GM21360 (cell line): ENCODE measurements at regions not wholly inside any gene's neighbourhood (a gene's known extent, or its start where the extent isn't known, plus 50 kb on each side); places are given as distances from the start of the nearest gene placed in this dataset.

Source experiments
- ATAC-seq: cut with Tn5 transposase; IDR thresholded peaks from one replicate; pipeline ENCODE4 v1.9.1; 2021; ENCODE audit warnings: mild to moderate bottlenecking, moderate library complexity; ENCODE audit not compliant: unreplicated experiment

DNA sequence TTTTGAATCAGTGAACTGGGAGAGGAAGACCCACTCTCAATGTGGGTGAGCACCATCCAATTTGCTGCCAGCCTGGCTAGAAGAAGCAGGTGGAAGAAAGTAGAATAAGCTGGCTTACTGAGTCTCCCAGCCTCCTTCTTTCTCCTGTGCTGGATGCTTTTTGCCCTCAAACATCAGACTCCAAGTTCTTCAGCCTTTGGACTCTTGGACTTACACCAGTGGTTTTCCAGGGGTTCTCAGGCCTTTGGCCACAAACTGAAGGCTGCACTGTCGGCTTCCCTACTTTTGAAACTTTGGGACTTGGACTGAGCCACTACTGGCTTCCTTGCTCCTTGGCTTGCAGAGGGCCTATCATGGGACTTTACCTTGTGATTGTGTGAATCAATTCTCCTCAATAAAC, 804.2 kb upstream of the SLITRK1 start:
- ATAC-seq: no peak

DNA sequence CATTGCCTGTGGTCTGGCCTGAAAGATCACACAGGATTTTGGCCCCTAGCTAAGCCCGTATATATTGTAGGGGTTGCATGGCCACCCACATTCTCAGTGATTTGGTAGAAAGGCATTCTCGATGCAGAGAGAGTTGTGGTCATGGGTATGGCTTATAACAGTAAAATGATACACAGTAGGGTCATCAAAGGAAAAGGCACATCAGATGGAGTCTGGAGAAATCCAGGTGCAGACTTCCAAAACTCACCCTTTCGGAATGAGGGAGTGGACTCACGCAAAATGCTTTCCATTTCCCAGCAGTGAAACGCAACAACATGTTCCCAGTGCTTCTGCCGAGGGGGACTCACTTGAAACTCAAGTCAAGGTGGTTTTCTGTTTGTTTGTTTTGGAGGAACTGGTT, 802.5 kb upstream of the SLITRK1 start:
- ATAC-seq: no peak

DNA sequence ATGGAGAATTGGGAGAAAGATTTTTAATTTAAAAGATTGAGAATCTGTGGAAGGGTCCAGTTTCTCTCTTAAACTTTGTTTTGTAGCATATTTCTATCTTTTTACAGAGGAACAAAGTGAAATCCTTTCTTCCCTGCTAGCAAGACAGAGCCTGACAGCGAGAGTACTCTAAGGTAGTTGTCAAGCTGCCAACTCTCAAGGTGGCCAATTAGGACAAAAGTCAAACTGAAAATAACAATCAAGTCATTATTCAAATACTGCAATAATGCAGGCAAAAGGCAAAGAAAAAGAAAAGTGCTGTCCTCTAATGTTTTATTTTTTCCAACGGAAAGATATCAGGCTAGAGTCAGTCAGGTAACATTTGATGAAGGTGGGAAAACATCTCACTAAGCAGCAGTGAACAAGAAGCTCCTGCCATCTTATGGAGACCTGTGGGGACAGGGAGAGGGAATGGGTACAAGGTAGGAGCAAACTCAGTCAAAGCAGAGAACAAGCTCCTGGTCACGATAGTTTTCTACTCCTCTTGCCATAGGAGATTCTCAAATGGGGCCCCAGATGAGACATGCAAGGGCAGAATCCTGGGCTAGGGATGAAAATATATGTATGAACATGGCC, 801.9 kb upstream of the SLITRK1 start:
- ATAC-seq: no peak

DNA sequence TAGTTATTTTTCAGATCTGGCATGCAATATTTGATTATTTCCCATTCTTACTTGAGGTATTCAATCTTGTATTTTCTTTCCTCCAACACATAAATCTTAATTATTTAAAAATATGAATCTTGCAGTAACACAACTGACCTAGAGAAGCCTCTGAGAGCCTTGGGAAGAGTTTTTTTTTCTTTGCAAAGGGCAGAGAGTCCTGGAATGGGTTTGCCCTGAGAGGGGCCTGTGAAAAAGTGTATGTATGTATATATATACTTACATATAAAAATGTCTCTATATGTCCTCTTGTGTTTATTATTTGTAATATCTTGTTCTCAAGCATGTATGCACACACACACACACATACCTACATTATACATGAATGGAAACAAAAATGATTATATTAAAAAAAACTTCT, 801.2 kb upstream of the SLITRK1 start:
- no peak for ATAC-seq

DNA sequence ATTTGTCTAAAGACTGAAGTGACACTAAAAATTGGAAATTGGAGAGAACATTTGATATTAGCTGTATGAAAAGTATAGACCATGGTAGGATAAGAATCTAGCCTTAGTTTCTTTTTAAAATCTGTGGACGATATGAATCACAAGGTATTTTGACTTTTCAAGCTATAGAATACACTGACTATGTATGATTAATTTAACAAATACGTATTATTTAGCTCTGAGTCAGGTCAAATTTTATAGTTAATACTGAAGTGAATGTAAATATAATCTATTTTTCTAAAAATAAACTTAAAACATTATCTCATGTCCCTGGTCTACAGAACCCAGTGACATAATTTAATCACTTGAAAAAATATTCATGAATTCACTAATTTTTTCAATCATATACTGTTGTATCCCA, 795.6 kb upstream of the SLITRK1 start:
- ATAC-seq: no peak

DNA sequence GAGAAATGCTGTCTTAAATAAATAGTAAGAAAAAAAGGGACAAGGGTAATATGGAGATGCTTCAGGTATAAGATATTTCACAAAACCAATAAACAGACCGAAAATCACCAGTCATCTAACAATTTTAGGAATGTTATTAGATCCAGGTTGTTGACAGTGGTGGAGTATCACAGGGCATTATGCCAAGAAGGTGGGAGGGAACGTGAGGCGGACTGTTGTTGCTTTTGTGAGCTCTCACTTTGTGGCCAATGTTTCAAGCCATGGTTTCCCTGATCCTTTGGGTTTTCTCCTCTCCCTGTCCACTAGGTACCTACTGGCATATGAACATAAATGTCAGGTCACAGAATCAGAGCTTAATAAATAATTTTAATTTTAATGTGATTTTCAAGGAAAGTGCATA, 790.3 kb upstream of the SLITRK1 start:
- ATAC-seq: no peak

DNA sequence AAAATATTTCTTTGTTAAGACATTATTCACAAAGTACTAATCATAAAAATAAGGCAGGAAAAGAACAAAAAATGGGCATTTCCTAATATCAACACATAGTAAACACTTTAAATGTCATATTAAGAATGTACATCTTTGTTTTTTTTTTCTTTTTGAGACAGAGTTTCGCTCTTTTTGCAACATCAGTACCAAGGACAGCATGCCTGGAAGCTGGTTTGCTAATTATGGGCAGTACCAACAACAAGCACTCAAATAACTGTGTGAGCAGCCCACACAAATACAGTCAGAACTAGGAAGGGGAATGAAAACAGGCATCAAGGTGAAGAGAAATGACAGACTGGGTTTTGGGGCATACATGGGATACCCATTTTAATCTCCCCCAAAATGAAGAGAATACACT, 788.0 kb upstream of the SLITRK1 start:
- ATAC-seq: no peak

DNA sequence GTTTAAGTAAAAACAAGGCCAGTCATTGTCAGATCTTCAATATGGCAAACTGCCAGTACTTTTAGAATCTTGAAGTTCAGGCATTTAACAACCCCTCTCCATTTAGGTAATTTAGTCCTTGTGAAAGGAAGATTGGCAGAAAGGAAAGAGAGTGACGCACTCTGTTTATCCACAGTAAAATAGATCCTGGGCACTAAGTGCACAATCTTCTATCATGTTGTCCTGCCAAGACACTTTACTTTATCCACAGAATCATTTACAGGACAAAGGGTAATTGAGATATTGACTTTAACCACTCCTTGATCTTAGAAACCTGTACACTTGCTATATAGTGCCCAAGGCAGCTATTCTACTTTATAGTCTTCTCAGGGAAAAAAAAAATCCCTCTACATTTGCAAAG, 786.4 kb upstream of the SLITRK1 start:
- ATAC-seq: no peak

DNA sequence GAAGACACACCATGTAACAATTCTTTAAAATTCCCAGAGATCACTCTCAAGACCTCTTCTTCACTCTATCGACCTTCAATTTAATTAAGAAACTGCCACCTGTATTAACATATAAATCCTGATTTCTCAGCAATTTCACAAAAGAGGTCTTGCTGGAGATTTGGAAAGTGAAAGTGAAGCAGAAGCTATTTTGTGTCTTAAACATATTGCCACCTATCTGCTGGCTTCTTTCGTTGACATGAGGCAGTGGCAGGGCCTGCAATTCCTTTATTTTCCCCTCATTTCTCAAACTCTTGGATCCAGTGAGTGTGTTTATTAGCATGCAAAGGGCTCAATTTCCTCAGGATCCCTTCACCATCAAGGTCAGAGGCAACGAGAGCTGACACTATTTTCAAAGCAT, 780.2 kb upstream of the SLITRK1 start:
- no peak for ATAC-seq

DNA sequence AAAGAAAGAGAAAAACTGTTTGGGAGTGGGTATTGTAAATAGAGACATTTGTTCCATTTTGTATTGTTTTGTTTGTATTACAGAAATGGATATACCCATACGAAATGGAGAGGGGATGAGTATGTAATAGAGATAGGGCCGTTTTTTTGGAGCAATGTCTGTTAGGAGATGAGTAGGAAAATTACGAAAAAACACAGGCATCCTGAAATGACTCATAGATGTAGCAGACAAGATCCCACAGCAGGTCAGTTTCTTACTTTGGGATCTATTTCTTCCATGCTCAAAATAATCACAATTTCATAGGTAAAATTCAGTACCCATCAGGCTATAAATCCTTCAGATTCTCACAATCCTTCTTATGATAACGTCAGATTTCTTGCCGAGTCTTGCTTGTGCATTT, 779.4 kb upstream of the SLITRK1 start:
- no peak for ATAC-seq

DNA sequence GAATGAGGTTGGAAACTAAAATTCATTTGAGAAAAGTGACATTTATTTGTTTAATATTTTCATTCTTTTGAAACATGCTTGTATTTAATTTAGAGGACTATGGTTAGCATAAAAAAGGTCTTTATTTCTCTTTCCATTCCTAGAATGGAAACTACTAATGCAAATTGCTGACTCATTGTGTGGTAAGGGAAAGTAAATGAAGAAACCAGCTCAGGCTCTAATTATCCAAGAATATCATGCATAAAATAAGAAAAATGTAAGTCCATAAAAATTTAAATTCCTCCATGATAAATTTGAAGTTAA, 777.0 kb upstream of the SLITRK1 start:
- no peak for ATAC-seq

DNA sequence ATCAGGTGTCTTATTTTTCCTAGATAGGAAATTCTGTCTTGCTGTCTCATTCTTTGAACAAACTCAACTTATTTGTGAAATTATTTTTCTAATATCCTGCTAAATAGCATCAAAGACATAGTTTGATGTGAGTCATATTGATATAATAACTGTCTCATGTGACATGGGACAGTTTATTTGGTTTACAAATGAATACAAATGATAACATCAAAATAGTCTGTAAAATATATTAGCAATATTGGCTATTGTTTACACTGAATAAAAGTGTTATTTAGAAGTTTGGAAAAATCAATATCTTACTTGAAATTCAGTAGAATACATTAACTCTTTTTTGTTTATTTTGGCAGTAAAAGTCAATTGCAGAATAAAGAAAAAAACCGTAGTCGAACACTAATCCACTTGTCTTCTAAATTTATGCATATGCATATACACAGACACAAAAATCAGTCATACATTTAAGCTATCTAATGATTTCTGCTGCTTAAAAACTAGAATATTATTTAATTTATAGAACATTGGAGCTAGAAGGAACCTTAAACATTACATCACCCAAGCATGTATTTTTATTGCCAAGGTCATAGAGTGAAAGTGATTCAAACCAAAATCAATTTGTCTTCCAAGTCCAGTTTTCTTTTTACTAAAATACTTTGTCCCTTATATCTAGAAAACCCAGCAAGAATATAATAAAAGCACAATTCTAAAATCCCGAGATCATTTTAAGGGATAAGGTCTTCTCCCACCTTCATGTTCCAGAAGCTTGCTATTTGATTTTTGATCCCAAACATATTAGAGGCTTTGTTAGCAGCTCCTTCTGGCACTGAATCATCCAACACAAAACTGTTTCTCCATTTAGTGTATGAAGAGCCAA, 776.5 kb upstream of the SLITRK1 start:
- no peak for ATAC-seq

DNA sequence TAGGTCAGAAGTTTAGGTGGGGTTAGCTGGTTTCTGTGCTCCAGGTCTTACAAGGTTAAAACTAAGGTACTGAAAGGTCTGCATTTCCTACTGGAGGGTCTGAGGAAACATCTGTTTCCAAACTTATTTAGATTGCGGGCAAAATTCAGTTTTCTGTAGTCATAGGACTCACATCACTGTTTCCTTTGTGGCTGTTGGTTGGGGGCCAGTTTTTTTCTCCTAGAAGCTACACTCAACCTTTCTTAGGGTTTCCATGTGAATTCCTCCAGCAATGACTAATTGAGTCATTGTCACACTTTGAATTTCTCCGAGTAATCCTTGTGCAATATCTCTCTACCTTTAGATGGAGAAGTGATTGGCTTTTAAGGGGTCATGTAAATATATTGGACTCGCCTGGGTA, 773.4 kb upstream of the SLITRK1 start:
- ATAC-seq: no peak

DNA sequence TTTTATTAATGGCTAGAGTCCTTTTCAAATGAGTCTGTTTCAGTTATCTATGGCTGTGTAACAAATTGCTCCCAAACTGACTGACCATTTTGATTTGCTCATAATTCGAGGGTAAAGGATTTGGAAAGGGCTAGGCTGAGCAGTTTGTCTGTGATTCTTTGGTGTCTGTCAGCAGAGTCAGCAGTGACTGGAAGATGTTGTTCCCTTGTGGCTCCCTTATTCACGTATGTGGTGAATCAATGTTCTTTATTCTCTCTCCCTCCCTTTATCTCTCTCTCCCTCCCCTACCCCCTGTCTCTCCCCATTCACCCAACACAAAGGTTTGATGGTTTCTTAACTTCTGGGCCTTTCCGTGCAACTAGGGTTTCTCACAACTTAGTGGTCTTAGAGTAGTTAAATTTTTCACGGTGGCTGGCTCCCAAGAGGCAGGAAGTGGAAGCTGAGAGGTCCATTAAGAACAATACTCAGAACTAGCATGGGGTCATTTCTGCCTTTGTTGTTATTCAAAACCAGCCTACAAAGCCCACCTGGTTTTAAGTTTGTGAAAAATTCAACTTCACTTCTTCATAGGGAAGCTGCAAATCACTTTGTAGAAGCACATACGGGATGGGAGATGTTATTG, 772.5 kb upstream of the SLITRK1 start:
- no peak for ATAC-seq

DNA sequence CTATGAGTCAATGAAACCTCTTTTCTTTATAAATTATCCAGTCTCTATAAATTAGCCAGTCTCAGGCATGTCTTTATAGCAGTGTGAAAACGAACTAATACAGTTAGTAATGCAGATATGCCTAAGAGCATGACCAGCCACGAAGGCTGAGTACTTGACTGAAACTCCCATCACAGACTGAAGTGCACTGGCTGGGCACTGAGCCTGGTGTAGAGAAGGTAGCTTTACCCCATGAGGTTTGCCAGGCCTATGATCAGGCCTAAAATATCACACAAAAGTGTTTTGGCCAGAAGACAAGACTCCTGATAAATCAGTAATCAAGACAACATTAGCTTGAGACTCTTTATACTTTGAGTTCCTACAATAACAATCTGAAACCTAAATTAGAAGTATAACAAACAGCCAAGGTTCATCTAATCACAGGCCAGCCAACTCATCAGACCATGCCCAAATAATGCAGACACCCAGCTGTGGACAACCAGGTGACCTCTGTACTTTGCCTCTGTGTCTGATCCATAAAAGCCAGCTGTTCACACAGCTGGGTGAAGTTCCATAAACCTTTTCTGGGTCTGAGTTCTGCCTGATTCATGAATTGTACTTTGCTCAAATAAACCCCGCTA, 771.8 kb upstream of the SLITRK1 start:
- ATAC-seq: no peak

DNA sequence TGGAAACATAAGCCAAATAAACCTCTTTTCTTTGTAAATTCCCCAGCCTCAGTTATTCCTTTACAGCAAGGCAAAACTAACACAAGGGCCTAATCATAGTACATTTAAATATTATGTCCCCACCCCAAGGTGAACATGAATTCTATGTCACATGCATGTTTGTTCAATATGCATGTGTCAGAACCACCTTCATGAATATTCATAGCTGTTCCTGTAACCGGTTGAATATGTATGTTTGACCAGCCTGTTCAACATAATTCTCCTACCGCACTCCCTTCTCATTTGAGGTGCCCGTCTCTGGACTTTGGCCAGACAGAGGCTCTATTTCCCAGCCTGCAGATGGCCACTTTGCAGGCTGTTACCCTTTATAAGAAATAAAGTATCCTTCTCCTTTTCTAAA, 769.4 kb upstream of the SLITRK1 start:
- ATAC-seq: no peak

DNA sequence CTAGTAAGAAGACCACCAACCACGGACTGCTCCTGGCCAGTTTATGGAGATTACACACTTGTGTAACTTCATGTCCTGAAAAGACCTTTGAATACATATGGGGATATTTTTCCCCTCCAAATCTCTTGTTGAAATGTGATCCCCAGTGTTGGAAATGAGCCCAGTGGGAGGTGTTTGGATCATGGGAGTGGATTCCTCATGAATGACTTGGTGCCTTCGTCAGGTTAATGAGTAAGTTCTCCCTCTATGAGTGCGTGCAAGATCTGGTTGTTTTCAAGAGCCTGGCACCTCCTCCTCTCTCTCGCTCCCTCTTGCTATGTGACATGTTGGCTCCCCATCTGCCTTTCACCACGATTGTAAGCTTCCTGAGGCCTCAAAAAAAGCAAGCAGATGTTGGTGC, 769.0 kb upstream of the SLITRK1 start:
- no peak for ATAC-seq

DNA sequence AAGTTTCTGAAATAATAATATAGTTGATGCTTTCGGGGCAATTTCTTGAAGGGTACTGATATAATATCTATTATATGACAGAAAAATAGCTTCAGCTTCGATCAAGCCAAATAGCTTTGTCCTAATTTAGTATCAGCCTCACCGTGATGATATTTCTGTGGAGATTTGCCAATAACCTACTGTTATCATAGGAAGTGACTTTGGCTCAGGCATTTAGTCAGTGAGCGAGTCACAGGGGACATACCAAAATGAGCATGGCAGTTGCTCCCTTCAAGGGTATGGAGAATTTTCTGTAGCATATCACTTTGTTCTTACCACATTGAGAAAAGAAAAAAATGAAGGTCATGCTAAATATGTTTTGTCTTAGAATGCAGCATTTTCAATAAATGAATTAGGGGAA, 767.6 kb upstream of the SLITRK1 start:
- no peak for ATAC-seq

DNA sequence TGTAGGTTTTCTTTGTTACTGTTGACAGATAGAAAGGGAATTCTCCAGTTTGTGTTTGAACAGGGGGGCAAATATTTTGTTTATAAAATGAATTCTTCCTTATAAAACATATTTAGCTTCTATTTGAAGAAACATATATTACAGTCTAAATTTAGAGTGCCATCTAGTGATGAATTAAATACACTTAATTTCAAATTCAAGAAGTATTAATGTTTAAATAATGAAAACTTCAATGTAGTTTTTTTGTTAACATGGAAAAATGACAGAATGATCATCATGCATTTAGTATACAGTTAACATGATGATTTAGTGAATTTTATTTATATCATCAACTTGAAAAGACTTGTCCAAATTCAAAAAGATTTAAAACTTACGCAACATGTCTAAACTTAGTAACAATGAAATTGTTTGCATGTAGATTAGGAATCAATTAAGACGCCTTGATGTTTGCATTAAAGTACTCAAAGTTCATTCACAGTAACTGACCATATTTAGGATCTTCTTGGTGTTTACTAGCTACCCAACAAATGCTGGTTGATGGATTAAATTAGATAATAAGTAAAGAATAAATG, 765.9 kb upstream of the SLITRK1 start:
- no peak for ATAC-seq

DNA sequence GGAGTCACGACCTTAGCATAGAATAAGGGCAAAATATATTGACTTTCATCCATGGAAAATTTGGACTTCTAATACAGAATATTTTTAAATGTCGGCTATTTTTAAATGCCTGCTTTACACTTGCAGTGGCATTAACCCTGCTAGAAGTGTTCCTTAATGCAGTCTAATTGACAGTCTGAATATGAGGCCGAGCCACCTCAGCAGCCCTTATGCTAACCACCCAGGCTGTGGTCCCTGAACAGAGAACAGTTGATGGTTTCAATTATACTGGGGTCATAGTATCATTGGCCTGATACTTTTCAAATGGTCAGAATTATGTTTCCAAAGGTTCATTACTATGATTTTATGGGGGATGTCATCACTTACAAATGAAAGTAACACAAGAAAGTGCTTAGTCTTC, 764.7 kb upstream of the SLITRK1 start:
- ATAC-seq: no peak

DNA sequence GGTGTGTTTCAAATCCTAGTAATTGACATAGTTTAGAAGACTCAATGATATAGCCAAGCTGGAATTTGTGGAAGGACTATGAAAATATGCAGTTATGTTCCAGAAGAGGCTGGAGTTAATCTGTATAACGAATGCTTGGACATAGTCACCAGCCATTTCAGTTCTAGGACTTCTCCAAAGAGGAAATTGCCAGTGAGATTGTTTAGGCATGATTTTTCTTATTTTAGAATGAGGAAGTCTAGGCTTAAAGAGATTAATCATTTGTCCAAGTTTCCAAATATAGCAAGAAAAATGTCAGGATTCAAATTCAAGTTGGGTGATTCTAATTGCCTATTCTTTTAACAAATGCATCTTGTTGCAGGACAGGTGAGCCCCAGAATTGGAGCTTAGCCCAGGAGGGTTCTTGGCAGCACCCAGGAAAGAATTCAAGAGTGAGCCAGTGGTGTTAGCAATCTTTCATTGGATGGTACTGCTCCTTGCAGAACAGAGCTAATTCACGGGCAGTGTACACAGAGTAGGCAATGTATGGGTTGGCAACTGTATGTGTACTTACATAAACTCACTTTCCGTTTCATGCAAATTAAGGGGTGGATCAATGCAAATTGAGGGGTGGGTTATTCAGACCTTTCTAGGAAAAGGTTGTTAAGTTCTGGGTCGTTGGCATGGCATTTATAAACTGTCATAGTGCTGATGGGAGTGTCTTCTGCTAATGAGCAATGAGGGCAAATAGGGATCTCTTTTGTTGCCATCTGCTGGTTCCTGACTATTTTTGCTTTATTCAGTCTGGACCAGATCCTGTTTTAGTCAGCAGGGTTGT, 763.1 kb upstream of the SLITRK1 start:
- no peak for ATAC-seq
